K562 (cell line): ENCODE measurements at regions not wholly inside any gene's neighbourhood (a gene's known extent, or its start where the extent isn't known, plus 50 kb on each side); places are given as distances from the start of the nearest gene placed in this dataset.
"Not testable (repeated sequence)": the region's sequence is repeated elsewhere in the genome, so short reads cannot be mapped to it uniquely, and the experiment has no call there.

ENCODE experiments used
- ATAC-seq: fragments of 200-7000 bp; cut with Tn5 transposase; 3 replicates; pipeline ENCODE4 v1.9.1; 2020; ENCODE audit warnings: moderate library complexity
- BruUV-seq: library from RNA; stranded (reverse); fragments of 400-500 nt; replicated peaks from 2 replicates; lab custom pipeline; 2021; lab: Mats Ljungman, UMichigan
- CTCF ChIA-PET: fragments of 300-600 bp; formaldehyde crosslinking; extraction: SDS; loops from one replicate; lab custom pipeline; 2021; ENCODE audit warnings: low intra/inter-chr PET ratio; lab: Yijun Ruan, JAX
- POLR2A ChIA-PET: fragments of 300-600, 350-650 bp; sonication (Branson Sonifier 250); formaldehyde crosslinking; extraction: SDS; loops from one replicate; lab custom pipeline; 2021; ENCODE audit warnings: antibody characterized with exemption, inconsistent platforms; lab: Yijun Ruan, JAX
- DNase-seq, 4 experiments: peaks; one replicate each; pipeline versions ENCODE4 v3.0.0 to v3.0.0-alpha.2; 2011 to 2018; ENCODE audit warnings: low spot score in 3 of 4, mixed read lengths in 3 of 4; ENCODE audit errors: extremely low read depth in 1 of 4
- FAIRE-seq: peaks from 2 replicates; lab custom pipeline; 2011; peaks lifted over from hg19 to GRCh38; lab: Jason Lieb, UNC
- H2AFZ ChIP-seq: 2 replicates; pipeline ENCODE4 v1.6.0; 2011; ENCODE audit warnings: low read depth, low read length, control low read depth, inconsistent platforms
- H3K27ac ChIP-seq: fragments of 200-600 bp; 3 replicates; pipeline ENCODE4 v1.8.0; 2011; ENCODE audit warnings: low read depth, mild to moderate bottlenecking, control low read depth, inconsistent platforms, low read length, moderate library complexity, mixed read lengths; ENCODE audit errors: extremely low read depth
- H3K27me3 ChIP-seq, 2 experiments: fragments of 300-600 bp in 1 of 2; 2 replicates in 1 of 2; 3 replicates in 1 of 2; pipeline versions ENCODE4 v1.6.0 to v1.8.0; 2011; ENCODE audit warnings: inconsistent platforms in 2 of 2, low read length in 2 of 2, mild to moderate bottlenecking in 1 of 2, mixed read lengths in 1 of 2, moderate library complexity in 1 of 2; ENCODE audit not compliant: control insufficient read depth in 2 of 2, insufficient read depth in 2 of 2
- H3K36me3 ChIP-seq: fragments of 300-600 bp; 3 replicates; pipeline ENCODE4 v1.8.0; 2011; ENCODE audit warnings: mild to moderate bottlenecking, low read length, inconsistent platforms; ENCODE audit not compliant: control insufficient read depth, insufficient read depth
- H3K4me1 ChIP-seq, 2 experiments: fragments of 200-600 bp in 1 of 2; replicated peaks in 1 of 2; 2 replicates in 1 of 2; 3 replicates in 1 of 2; pipeline versions ENCODE4 v1.5.1 to v1.8.0; 2011; ENCODE audit warnings: inconsistent platforms in 2 of 2, low read length in 2 of 2, mild to moderate bottlenecking in 1 of 2, mixed read lengths in 1 of 2, moderate library complexity in 1 of 2; ENCODE audit not compliant: control insufficient read depth in 2 of 2, insufficient read depth in 2 of 2
- H3K4me2 ChIP-seq: 2 replicates; pipeline ENCODE4 v1.6.1; 2011; ENCODE audit warnings: low read length, control low read depth, inconsistent platforms, mixed read lengths; ENCODE audit not compliant: insufficient read depth
- H3K4me3 ChIP-seq: fragments of 200-600 bp; sonication (generic), shearing (Covaris generic); 2 replicates; pipeline ENCODE4 v1.5.1; 2016; ENCODE audit warnings: control low read depth, inconsistent platforms
- H3K79me2 ChIP-seq: fragments of 200-600 bp; 3 replicates; pipeline ENCODE4 v1.8.0; 2011; ENCODE audit warnings: low read length, inconsistent platforms; ENCODE audit not compliant: control insufficient read depth, insufficient read depth
- H3K9ac ChIP-seq, 2 experiments: 2 replicates each; pipeline versions ENCODE4 v1.6.0 to v1.6.1; 2011; ENCODE audit warnings: low read depth in 2 of 2, low read length in 2 of 2, control low read depth in 1 of 2, inconsistent platforms in 1 of 2, mild to moderate bottlenecking in 1 of 2, mixed read lengths in 1 of 2; ENCODE audit not compliant: insufficient read depth in 1 of 2
- H3K9me1 ChIP-seq: one replicate; pipeline ENCODE4 v1.6.0; 2011; ENCODE audit warnings: inconsistent platforms, mild to moderate bottlenecking, low read length, moderate library complexity; ENCODE audit not compliant: control insufficient read depth, insufficient read depth
- H3K9me3 ChIP-seq: replicated peaks from 2 replicates; pipeline ENCODE4 v1.5.1; 2011; ENCODE audit warnings: low read depth, low read length, inconsistent platforms; ENCODE audit not compliant: control insufficient read depth, insufficient read depth
- H4K20me1 ChIP-seq: replicated peaks from 2 replicates; pipeline ENCODE4 v1.6.1; 2011; ENCODE audit warnings: low read length, inconsistent platforms, mixed read lengths; ENCODE audit not compliant: control insufficient read depth, insufficient read depth
- BRCA1 ChIP-seq, 2 experiments: fragments of 450-650 bp in 1 of 2; sonication (generic) in 1 of 2; formaldehyde crosslinking in 1 of 2; IDR thresholded peaks; 2 replicates each; pipeline versions ENCODE4 v1.5.0 to v1.6.1; 2017 to 2020; ENCODE audit warnings: mild to moderate bottlenecking in 1 of 2, missing genetic modification reagents in 1 of 2
- FOXJ2 ChIP-seq: fragments of 200-800 bp; sonication (Bioruptor generic); IDR thresholded peaks from 2 replicates; pipeline ENCODE4 v1.6.1; 2016; ENCODE audit warnings: missing genetic modification characterization, missing compliant biosample characterization
- FOXK1 ChIP-seq: sonication (generic); formaldehyde crosslinking; IDR thresholded peaks from 2 replicates; pipeline ENCODE4 v1.8.0; 2022; ENCODE audit warnings: missing genetic modification reagents, mild to moderate bottlenecking, borderline replicate concordance
- NCOA2 ChIP-seq, 2 experiments: fragments of 450-650 bp; IDR thresholded peaks; 2 replicates each; pipeline ENCODE4 v1.6.1; 2018; ENCODE audit warnings: mild to moderate bottlenecking in 2 of 2, moderate library complexity in 1 of 2; ENCODE audit not compliant: partially characterized antibody in 2 of 2
- POLR3A ChIP-seq: IDR thresholded peaks from 2 replicates; pipeline ENCODE4 v1.6.1; 2011; ENCODE audit warnings: borderline replicate concordance, mild to moderate bottlenecking, moderate library complexity; ENCODE audit not compliant: insufficient read length, insufficient read depth; ENCODE audit errors: extremely low read depth
- RBM34 ChIP-seq: fragments of 200-400 bp; formaldehyde crosslinking; IDR thresholded peaks from 2 replicates; pipeline ENCODE4 v1.6.1; 2018; ENCODE audit warnings: low read length, borderline replicate concordance; ENCODE audit not compliant: insufficient read depth
- TAF15 ChIP-seq: fragments of 200-400 bp; formaldehyde crosslinking; IDR thresholded peaks from 2 replicates; pipeline ENCODE4 v1.6.1; 2017; ENCODE audit warnings: mild to moderate bottlenecking, low read depth, low read length, moderate library complexity
- ZNF197 ChIP-seq: fragments of 200-800 bp; sonication (Bioruptor generic); IDR thresholded peaks from 2 replicates; pipeline ENCODE4 v1.6.1; 2016; ENCODE audit warnings: low read depth, missing genetic modification characterization, missing compliant biosample characterization
- ZNF316 ChIP-seq: fragments of 450-650 bp; IDR thresholded peaks from 2 replicates; pipeline ENCODE4 v1.6.1; 2016
- ZNF75A ChIP-seq: fragments of 450-650 bp; formaldehyde crosslinking; IDR thresholded peaks from 2 replicates; pipeline ENCODE4 v1.4.0; 2020; ENCODE audit warnings: mild to moderate bottlenecking
- WGBS: fragments of 100-300 bp; shearing (Covaris generic); methylation state at CpG from one replicate; pipeline ENCODE4 v1.1.6; 2016; ENCODE audit warnings: low coverage, mixed read lengths; ENCODE audit not compliant: insufficient coverage; ENCODE audit errors: missing lambda C conversion rate; 5-methylcytosine and 5-hydroxymethylcytosine counted together
- in situ Hi-C: fragments of 300-500 bp; cut with MboI; formaldehyde crosslinking; loops from 4 replicates; pipeline ENCODE4 v1.15.0; 2018; ENCODE audit warnings: inconsistent platforms, mixed read lengths
- intact Hi-C: fragments of 100-400 bp; cut with micrococcal nuclease; formaldehyde crosslinking; loops from 2 replicates; pipeline ENCODE4 v1.14.2; 2022

DNA sequence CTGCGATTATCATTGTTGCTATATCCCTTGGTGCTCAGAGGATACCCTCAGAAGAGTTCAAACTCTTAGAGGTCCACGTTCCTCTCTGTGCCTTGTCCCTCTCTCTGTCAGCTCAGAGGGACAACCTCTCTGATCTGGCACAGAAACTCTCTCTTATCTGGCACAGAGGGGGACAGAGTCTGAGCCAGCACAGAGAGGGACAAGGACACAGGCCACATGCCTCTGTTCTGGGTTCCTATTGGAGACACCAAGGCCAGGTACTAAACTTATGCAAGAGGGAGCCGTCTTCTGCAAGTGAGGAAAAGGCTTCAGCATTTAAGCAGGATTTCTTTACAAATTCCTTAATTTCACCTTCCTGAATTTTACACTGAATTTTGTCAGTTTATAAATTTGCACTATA lies 565.2 kb downstream of the TOX3 start:
- Histone ChIP-seq H4K20me1 (no peaks in the 10 kb centered on the region), H3K36me3 (no peaks in the 10 kb centered on the region), H2AFZ (no peak overlapping the region), H3K9ac (no peak overlapping the region), H3K27ac (no peak overlapping the region), H3K4me2 (no peak overlapping the region), H3K9me3 (no peaks in the 10 kb centered on the region), H3K4me3 (no peak overlapping the region), H3K4me1 (no peaks in the 10 kb centered on the region), H3K9me1 (no peaks in the 10 kb centered on the region), H3K79me2 (no peaks in the 10 kb centered on the region), H3K27me3 (no peaks in the 10 kb centered on the region)
- in situ Hi-C loops, result no loop called here
- CTCF ChIA-PET, result no interaction called here
- ATAC-seq (no peak), FAIRE-seq (no peak), DNase-seq (no peak)
- 0% methylated on average over 3 of the region's 3 CpGs for WGBS
- TF ChIP-seq ZNF316, result no peak
- no peak for TF ChIP-seq RBM34
- TF ChIP-seq ZNF197 (CRISPR knock-in tag), result no peak
- no peak for TF ChIP-seq BRCA1 (IDR thresholded peaks at IDR 0.05)
- no peak for TF ChIP-seq BRCA1 (CRISPR knock-in tag; IDR thresholded peaks at IDR 0.05)
- TF ChIP-seq NCOA2 (IDR thresholded peaks at IDR 0.05; ENCODE audit: partially characterized antibody in 2 of 2), result no peak
- no peak for TF ChIP-seq ZNF75A (CRISPR knock-in tag)
- TF ChIP-seq FOXK1 (CRISPR knock-in tag), result no peak
- no peak for TF ChIP-seq FOXJ2 (tag)
- no peak for TF ChIP-seq POLR3A
- TF ChIP-seq TAF15, result no peak
- no TSS peak for BruUV-seq
- POLR2A ChIA-PET, result no interaction called here
- intact Hi-C loops, result no loop called here

DNA sequence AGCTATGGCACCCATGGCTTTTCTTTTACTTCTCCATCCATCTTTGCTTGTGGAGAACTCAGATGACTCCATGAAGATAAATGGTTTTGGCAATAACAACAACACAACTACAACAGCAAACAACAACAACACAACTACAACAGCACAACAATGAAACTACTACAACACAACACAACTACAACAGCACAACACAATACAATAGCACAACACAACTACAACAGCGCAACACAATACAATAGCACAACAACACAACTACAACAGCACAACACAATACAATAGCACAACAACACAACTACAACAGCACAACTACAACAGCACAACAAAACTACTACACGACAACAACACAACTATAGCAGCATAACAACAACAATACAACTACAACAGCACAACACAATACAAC lies 569.4 kb downstream of the TOX3 start:
- H3K9me1 ChIP-seq, CTCF ChIA-PET, BruUV-seq, POLR2A ChIA-PET, H4K20me1 ChIP-seq, H3K9ac ChIP-seq, H3K27ac ChIP-seq, H2AFZ ChIP-seq, H3K79me2 ChIP-seq, H3K4me1 ChIP-seq, ATAC-seq, intact Hi-C loops, in situ Hi-C loops, H3K9me3 ChIP-seq, H3K4me2 ChIP-seq, H3K36me3 ChIP-seq, H3K4me3 ChIP-seq, H3K27me3 ChIP-seq, DNase-seq: not testable (repeated sequence)
- WGBS, result 0% methylated on average over 2 of the region's 2 CpGs
- peak; percentile 73 for FAIRE-seq
